HUES48 (cell line): ENCODE measurements at regions not wholly inside any gene's neighbourhood (a gene's known extent, or its start where the extent isn't known, plus 50 kb on each side); places are given as distances from the start of the nearest gene placed in this dataset.
"Not testable (repeated sequence)": the region's sequence is repeated elsewhere in the genome, so short reads cannot be mapped to it uniquely, and the experiment has no call there.

Experiments
- H3K27ac ChIP-seq: one replicate; pipeline ENCODE4 v1.7.0; 2013; ENCODE audit warnings: low read depth, low read length, inconsistent platforms
- H3K27me3 ChIP-seq: 2 replicates; pipeline ENCODE4 v1.6.1; 2013; ENCODE audit warnings: mild to moderate bottlenecking, low read length; ENCODE audit not compliant: control insufficient read depth, insufficient read depth
- H3K36me3 ChIP-seq: 2 replicates; pipeline ENCODE4 v1.6.1; 2013; ENCODE audit warnings: low read length; ENCODE audit not compliant: control insufficient read depth, insufficient read depth
- H3K4me1 ChIP-seq: 2 replicates; pipeline ENCODE4 v1.6.1; 2013; ENCODE audit warnings: mild to moderate bottlenecking, low read length; ENCODE audit not compliant: control insufficient read depth, insufficient read depth
- H3K4me3 ChIP-seq: 2 replicates; pipeline ENCODE4 v1.5.1; 2013; ENCODE audit warnings: mild to moderate bottlenecking, low read depth, low read length
- H3K9ac ChIP-seq: 2 replicates; pipeline ENCODE4 v1.6.1; 2013; ENCODE audit warnings: mild to moderate bottlenecking, low read depth, low read length, moderate library complexity
- H3K9me3 ChIP-seq: 2 replicates; pipeline ENCODE4 v1.6.1; 2013; ENCODE audit warnings: low read length; ENCODE audit not compliant: control insufficient read depth, insufficient read depth

DNA sequence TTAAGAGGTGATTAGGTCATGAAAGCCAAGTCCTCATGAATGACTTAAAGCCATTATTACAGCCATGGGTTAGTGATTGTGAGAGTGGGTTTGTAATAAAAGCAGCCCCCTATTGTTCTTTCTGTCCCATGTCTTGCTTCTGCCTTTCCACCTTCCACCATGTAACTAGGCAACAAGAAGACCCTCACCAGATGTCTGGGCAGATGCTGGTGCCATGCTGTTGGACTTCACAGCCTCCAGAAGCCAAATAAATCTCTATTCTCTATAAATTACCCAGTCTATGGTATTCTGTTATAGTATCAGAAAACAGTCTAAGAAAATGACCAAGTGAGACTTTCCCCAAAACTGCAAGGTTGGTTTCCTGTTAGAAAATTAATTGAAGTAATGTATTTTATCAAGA, 460.3 kb upstream of the ADARB2 start:
- Histone ChIP-seq H3K27ac (no peak overlapping the region), H3K4me1 (peaks cover 14% of the 10 kb centered on the region), H3K9ac (no peak overlapping the region), H3K36me3 (no peaks in the 10 kb centered on the region), H3K4me3 (no peak overlapping the region), H3K9me3 (peaks cover 24% of the 10 kb centered on the region), H3K27me3 (no peaks in the 10 kb centered on the region)

DNA sequence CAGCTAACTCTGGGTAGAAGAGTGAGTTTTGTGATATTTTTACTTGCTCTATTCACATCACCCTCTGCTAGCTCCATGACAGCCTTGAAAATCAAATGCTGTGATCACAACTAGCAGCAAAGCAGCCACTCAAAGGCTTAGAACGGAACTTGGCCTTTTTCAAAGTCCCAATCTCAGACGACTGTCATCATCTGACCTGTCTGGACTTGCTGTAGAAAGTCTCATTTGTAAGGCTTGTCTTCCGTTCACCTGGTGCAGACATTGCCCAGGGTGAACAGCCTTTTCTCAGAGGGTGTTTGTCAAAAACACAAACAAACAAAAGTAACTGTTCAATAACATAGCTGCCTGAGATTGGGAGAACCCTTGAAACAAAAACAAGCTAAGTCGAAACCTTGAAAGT, 458.9 kb upstream of the ADARB2 start:
- Histone ChIP-seq H3K9me3 (peaks cover 24% of the 10 kb centered on the region), H3K9ac (no peak overlapping the region), H3K27ac (no peak overlapping the region), H3K36me3 (no peaks in the 10 kb centered on the region), H3K4me1 (peaks cover 4% of the 10 kb centered on the region), H3K4me3 (no peak overlapping the region), H3K27me3 (no peaks in the 10 kb centered on the region)

DNA sequence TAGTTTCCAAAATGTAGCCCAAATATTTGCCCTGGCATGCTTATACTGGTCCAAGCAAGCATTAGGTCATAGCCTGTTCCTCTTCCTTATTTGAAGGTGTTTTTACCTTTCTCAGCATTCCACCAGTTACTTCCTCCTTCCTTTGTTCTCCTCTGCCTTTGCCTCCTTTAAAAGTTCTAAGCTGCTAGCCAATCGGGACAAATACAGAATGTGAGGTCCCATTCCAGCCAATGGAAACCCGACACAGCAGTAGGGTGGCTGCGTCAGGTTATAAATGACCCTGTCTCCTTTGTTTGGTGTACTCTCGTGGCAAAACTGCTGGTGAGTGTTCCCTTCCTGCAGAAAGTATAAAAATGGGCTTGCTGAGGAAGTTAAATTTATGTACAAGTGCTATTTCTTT, 452.0 kb upstream of the ADARB2 start:
- not testable (repeated sequence) for H3K36me3 ChIP-seq, H3K9ac ChIP-seq, H3K4me3 ChIP-seq, H3K9me3 ChIP-seq, H3K4me1 ChIP-seq, H3K27me3 ChIP-seq, H3K27ac ChIP-seq

DNA sequence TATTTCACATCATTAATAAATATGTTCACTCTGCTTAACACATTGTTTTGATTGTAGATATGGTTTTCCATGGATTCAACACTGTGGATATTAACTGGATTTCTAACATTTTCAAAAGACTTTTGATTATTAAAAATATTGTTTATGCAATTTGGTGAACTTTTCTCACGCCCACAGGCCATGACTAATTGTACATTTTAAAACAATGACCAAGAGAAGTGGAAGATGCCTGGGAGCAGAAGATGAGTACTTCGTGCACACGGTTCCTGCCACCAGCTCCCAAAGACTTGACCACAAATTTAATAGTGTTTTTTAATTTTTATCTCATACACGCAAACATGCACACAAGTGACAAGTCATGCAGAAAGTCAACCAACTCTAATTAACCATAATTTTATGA, 451.0 kb upstream of the ADARB2 start:
- Histone ChIP-seq H3K4me3 (no peak overlapping the region), H3K36me3 (no peaks in the 10 kb centered on the region), H3K27ac (no peak overlapping the region), H3K9me3 (peaks cover 5% of the 10 kb centered on the region; the same call in 1 of the 2 replicates), H3K27me3 (no peaks in the 10 kb centered on the region), H3K9ac (no peak overlapping the region), H3K4me1 (no peaks in the 10 kb centered on the region)

DNA sequence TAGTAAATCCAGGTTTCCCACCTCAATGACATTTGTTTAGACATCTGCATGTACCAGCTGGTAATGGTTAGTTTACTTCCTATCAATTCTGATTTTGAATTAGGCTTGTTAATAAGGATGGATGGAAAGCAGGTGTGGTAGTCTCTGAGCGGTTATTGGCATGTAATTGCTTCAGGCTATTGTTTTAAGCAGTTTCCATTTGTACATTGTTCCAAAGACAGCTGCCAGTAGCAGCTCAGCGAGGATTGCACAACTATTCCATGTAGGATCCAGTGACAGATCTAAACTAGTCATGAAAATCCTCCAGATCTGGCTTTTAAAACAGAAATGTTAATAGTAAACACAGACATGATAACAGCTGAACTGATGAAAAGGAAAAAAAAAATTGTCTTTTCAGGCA, 436.0 kb upstream of the ADARB2 start:
- H3K9ac ChIP-seq = no peak overlapping the region
- no peaks in the 10 kb centered on the region for H3K36me3 ChIP-seq
- no peaks in the 10 kb centered on the region for H3K9me3 ChIP-seq
- H3K27ac ChIP-seq = no peak overlapping the region
- no peak overlapping the region for H3K4me3 ChIP-seq
- H3K27me3 ChIP-seq = no peaks in the 10 kb centered on the region
- H3K4me1 ChIP-seq = no peaks in the 10 kb centered on the region

DNA sequence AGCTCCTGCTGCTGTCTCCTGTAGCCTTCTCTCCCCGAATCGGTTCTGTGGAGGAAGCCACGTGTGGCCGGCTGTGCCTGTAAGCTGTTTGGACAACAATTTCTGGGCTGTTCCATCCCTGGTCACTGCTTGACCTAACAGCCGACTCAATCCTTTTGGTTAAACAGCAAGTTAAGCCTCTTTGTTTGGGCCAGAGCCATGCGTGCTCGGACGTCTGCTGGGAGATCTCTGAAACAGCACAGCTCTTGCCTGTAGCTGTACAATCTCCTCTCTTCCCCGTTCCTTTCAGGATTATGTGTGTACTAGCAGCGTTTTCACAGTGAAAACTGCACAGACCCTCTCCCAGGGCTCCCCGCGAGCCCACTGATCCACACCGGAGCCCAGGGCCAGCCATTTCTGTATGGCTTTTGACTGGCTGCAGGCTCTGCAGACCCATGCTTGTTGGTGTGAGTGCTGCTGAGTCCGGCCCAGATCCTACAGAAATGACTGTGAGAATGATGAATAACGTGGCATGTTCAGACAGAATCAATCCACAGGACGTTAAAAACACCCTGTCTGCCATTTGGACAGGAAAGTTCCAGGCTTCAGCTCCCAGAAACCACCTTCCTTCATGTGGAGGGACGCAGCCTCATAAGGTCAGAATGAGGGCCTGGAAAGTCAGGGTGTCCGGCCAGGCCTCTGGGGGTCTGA, 428.6 kb upstream of the ADARB2 start:
- no peaks in the 10 kb centered on the region for H3K9me3 ChIP-seq
- no peak overlapping the region for H3K27ac ChIP-seq
- H3K9ac ChIP-seq = no peak overlapping the region
- no peaks in the 10 kb centered on the region for H3K36me3 ChIP-seq
- no peak overlapping the region for H3K4me3 ChIP-seq
- H3K27me3 ChIP-seq = no peaks in the 10 kb centered on the region
- no peaks in the 10 kb centered on the region for H3K4me1 ChIP-seq

DNA sequence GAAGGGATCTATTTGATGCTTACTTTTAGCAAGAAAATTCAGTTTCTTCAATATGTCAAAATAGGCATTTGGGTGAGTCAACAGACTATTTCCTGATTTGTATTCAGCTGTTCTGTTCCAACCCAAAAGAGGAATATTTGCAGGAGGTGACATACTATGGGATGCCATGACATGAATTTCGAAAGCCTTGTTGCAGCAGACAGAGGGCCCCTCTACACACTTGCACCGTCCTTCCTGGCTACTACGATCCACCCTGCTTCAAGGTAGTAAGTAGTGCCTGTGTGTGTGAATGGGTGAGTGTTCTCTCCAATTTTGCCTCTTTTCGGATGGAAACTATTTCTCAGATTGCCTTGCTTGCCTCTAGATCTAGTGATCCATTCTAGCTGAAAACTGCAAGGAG, 413.0 kb upstream of the ADARB2 start:
- Histone ChIP-seq H3K4me3 (no peak overlapping the region), H3K9me3 (no peaks in the 10 kb centered on the region), H3K9ac (no peak overlapping the region), H3K27ac (no peak overlapping the region), H3K4me1 (0 out of 2 replicates have a peak, but pooled peaks cover 3% of the 10 kb centered on the region), H3K36me3 (no peaks in the 10 kb centered on the region), H3K27me3 (no peaks in the 10 kb centered on the region)

DNA sequence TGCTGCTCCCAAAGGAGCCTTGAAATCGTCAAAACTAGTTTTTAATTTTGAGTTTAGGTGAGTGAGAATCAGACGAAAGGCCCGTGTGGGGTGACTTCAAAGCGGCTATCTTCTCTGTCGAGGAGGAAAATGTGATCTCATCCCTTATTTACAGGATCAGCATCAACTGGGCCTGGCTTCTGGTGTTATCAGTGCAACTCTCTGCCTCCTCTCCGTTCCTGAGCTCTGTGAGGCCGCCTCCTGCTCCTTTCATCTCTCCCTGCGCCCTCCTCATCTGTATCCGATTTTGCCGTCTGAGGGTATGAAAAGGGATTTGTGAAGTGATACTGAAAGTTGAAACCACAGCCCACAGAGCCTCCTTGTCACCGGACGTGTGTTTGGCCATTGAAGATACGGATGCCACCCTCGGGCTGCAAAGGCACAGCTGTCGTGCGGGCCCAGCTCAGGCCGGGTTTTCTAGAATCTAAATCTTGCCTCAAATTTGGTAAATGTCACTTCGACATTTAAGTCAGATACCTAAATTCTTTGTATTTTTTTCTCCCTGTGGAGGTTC, 408.7 kb upstream of the ADARB2 start:
- Histone ChIP-seq H3K4me3 (no peak overlapping the region), H3K4me1 (peaks cover 14% of the 10 kb centered on the region; the same call in 1 of the 2 replicates), H3K27ac (no peak overlapping the region), H3K27me3 (no peaks in the 10 kb centered on the region), H3K36me3 (no peaks in the 10 kb centered on the region), H3K9me3 (no peaks in the 10 kb centered on the region), H3K9ac (no peak overlapping the region)

DNA sequence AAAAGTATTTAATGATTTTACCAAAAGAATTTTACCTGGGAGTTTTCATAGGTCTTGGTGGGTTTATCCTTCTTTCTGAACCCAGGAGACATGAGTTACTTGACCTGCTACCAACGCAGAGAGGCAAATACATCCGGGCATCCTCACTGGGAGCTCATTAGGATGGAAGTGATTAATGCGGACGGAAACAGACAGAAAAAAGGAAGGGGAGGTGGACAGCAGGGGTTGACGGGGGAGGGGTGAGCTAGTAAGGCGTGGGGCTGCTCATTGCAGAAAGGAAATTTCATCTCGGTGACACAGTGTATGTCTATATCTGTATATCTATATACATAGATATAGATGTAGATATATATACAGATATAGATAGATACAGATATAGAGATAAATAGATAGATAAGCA, 408.2 kb upstream of the ADARB2 start:
- no peak overlapping the region for H3K27ac ChIP-seq
- no peak overlapping the region for H3K4me3 ChIP-seq
- no peaks in the 10 kb centered on the region for H3K36me3 ChIP-seq
- H3K4me1 ChIP-seq = peaks cover 14% of the 10 kb centered on the region; the same call in 1 of the 2 replicates
- H3K27me3 ChIP-seq = no peaks in the 10 kb centered on the region
- H3K9ac ChIP-seq = no peak overlapping the region
- no peaks in the 10 kb centered on the region for H3K9me3 ChIP-seq

DNA sequence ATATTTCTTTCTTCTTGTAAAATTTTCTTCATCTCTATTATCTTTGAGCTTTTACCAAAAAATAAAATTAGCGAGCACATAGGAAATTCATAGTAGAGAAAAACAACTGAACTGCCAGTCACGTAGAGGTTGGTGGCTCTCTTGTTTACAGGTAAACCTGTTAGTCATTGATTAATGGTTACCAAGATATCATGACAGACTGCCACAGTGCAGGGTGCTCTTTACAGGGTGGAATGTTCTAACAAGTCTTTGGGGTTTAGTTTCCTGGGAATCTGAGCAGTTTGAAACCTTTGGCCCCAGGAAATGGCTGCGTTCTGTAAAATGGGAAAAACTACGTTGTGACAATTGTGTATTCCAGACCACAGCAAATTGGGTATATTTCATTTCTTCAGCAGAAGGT, 407.3 kb upstream of the ADARB2 start:
- Histone ChIP-seq H3K27me3 (no peaks in the 10 kb centered on the region), H3K4me1 (peaks cover 14% of the 10 kb centered on the region; the same call in 1 of the 2 replicates), H3K9ac (no peak overlapping the region), H3K9me3 (no peaks in the 10 kb centered on the region), H3K27ac (no peak overlapping the region), H3K36me3 (no peaks in the 10 kb centered on the region), H3K4me3 (no peak overlapping the region)

DNA sequence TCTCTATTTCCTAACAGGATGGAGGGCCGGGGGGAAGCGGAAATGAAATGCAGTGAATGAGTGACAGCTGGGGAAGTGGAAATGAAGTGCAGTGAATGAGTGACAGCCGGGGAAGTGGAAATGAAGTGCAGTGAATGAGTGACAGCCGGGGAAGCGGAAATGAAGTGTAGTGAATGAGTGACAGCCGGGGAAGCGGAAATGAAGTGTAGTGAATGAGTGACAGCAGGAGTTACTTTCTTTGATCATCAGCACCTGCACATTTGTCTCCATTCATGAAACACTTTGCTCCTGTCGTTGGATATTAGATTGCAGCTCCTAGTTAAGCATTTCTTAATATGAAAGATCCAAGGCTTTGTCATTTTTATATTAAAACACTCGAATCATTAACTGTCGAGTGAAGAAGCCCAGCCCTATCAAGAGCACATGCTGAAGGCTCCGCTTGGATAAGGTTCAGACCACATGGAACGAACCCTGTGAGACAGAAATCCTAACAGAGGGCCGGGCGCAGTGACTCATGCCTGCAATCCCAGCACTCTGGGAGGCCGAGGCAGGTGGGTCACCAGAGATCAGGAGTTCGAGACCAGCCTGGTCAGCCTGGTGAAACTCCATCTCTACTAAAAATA, 406.0 kb upstream of the ADARB2 start:
- Histone ChIP-seq H3K9me3 (no peaks in the 10 kb centered on the region), H3K36me3 (no peaks in the 10 kb centered on the region), H3K9ac (no peak overlapping the region), H3K4me1 (peaks cover 14% of the 10 kb centered on the region; the same call in 1 of the 2 replicates), H3K27ac (no peak overlapping the region), H3K27me3 (no peaks in the 10 kb centered on the region), H3K4me3 (no peak overlapping the region)
